ENCODE measurements at regions not wholly inside any gene's neighbourhood (a gene's known extent, or its start where the extent isn't known, plus 50 kb on each side); places are given as distances from the start of the nearest gene placed in this dataset.

DNA sequence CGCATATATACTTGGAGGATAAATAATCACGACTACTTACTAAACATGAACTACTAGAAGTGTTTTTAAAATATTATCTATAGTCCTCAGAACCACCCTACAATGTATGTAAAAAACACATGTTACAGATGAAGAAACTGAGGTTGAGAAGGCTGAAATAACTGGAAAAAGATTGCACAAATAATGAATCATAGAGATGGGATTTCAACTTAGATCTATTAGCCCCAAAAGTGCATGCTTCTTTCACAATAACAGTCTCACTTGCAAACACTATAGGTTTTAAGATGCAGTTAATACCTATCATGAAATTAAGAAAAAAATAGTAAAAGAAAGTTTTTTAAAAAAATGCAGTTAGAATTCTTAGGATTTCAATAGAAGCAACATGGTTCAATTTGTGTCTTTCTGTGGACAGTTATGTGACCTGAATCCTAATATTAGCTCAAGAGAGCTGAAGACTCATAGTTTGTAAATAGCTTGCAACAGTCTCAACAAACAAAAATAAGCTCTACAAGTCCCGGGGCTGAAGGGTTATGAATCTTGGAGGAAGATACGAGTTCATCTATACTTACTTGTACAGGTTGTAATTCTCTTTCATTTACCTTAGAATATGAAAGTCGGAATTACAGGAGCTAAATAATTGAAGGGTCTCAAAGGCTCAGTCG, 58.6 kb upstream of the NTPCR start:
- no peak for DNase-seq (ENCODE audit: low spot score)
- H3K36me3 ChIP-seq (ENCODE audit: insufficient read depth, low read length, poor library complexity, severe bottlenecking), result no peaks in the 10 kb centered on the region
- CTCF ChIA-PET, result no interaction called here
- no peak overlapping the region for H3K27ac ChIP-seq (ENCODE audit: low read depth, low read length, poor library complexity, severe bottlenecking)
- POLR2A ChIA-PET (ENCODE audit: low non-redundant PET), result no interaction called here
- BruUV-seq (replicated peaks), result no TSS peak
- H3K4me1 ChIP-seq (ENCODE audit: insufficient read depth, low read length, poor library complexity, severe bottlenecking), result no peaks in the 10 kb centered on the region
- H3K27me3 ChIP-seq (replicated peaks; ENCODE audit: insufficient read depth, low read depth, low read length, poor library complexity), result no peaks in the 10 kb centered on the region
- intact Hi-C loops (cut with micrococcal nuclease; ENCODE audit: unreplicated experiment), result no loop called here
- TF ChIP-seq, protein P1, sequence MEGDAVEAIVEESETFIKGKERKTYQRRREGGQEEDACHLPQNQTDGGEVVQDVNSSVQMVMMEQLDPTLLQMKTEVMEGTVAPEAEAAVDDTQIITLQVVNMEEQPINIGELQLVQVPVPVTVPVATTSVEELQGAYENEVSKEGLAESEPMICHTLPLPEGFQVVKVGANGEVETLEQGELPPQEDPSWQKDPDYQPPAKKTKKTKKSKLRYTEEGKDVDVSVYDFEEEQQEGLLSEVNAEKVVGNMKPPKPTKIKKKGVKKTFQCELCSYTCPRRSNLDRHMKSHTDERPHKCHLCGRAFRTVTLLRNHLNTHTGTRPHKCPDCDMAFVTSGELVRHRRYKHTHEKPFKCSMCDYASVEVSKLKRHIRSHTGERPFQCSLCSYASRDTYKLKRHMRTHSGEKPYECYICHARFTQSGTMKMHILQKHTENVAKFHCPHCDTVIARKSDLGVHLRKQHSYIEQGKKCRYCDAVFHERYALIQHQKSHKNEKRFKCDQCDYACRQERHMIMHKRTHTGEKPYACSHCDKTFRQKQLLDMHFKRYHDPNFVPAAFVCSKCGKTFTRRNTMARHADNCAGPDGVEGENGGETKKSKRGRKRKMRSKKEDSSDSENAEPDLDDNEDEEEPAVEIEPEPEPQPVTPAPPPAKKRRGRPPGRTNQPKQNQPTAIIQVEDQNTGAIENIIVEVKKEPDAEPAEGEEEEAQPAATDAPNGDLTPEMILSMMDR (conservative IDR thresholded peaks at IDR 0.05; ENCODE audit: low read depth, low read length), result no peak
- no peak for TF ChIP-seq EZH2 (IDR thresholded peaks at IDR 0.05; ENCODE audit: borderline replicate concordance, low read depth, low read length, poor library complexity, severe bottlenecking)
- H3K4me3 ChIP-seq (ENCODE audit: low read depth, low read length, poor library complexity, severe bottlenecking), result no peak overlapping the region
- H3K9me3 ChIP-seq (ENCODE audit: low read depth, low read length, poor library complexity, severe bottlenecking), result no peaks in the 10 kb centered on the region

DNA sequence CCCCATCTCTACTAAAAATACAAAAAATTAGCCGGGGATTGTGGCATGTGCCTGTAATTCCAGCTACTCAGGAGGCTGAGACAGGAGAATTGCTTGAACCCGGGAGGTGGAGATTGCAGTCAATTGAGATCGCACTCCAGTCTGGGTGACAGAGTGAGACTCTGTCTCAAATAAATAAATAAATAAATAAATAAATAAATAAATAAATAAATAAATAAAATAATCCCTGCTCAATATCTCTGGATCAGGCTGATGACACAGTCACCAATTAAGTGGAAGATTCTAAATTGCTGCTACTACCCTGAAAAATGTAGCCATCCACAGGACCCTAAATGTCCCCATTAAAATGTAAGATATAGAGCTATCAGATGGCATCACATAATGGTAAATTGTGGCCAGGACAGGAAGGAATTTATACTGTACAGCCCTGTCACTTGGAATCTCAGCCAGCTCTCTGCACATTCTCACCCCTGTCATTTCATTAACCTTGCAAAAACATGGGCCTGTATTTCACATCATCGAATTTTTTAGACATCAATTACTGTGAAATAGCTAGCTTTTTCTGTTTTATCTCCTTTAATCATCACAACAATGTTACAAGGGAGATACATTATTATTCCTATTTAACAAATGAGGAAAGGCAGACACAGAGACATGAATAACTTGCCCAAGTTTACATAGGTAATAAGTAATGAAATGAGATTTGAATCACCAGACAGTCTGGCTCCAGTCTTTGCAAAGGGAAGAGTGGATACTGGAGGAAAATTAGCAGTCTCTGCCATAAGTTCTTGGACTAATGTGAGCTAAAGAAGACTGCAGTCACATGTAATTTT, 56.7 kb upstream of the NTPCR start:
- Histone ChIP-seq H3K27ac (ENCODE audit: low read depth, low read length, poor library complexity, severe bottlenecking) (no peak overlapping the region), H3K4me3 (ENCODE audit: low read depth, low read length, poor library complexity, severe bottlenecking) (no peak overlapping the region), H3K27me3 (replicated peaks; ENCODE audit: insufficient read depth, low read depth, low read length, poor library complexity) (no peaks in the 10 kb centered on the region), H3K9me3 (ENCODE audit: low read depth, low read length, poor library complexity, severe bottlenecking) (no peaks in the 10 kb centered on the region), H3K4me1 (ENCODE audit: insufficient read depth, low read length, poor library complexity, severe bottlenecking) (no peaks in the 10 kb centered on the region), H3K36me3 (ENCODE audit: insufficient read depth, low read length, poor library complexity, severe bottlenecking) (no peaks in the 10 kb centered on the region)
- TF ChIP-seq, protein P1 (conservative IDR thresholded peaks at IDR 0.05; ENCODE audit: low read depth, low read length), result no peak
- no peak for TF ChIP-seq EZH2 (IDR thresholded peaks at IDR 0.05; ENCODE audit: borderline replicate concordance, low read depth, low read length, poor library complexity, severe bottlenecking)
- ChIA-PET POLR2A (ENCODE audit: low non-redundant PET) (no interaction called here), CTCF (no interaction called here)
- DNase-seq (ENCODE audit: low spot score), result no peak
- BruUV-seq (replicated peaks), result no TSS peak
- intact Hi-C loops (cut with micrococcal nuclease; ENCODE audit: unreplicated experiment), result no loop called here

DNA sequence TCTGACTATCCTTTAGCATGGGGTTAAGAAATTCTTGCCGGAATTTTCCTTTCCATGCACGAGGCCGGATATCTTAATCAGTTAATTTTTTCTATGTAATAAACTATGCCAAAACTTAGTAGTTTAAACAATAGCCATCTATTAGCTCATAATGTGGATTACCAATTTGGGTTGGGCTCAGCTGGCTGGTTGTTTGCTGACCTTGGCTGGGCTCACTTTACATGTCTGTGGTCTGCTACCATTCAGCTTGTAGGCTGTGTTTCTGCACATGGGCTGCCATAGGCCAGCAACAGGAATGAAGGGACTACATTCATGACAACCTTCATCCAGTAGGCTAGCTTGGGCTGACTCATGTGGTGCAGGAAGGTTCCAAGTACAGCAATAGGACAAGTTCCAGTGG, 56.0 kb upstream of the NTPCR start:
- H3K27ac ChIP-seq (ENCODE audit: low read depth, low read length, poor library complexity, severe bottlenecking), result no peak overlapping the region
- POLR2A ChIA-PET (ENCODE audit: low non-redundant PET), result no interaction called here
- no TSS peak for BruUV-seq (replicated peaks)
- H3K9me3 ChIP-seq (ENCODE audit: low read depth, low read length, poor library complexity, severe bottlenecking), result no peaks in the 10 kb centered on the region
- no peak overlapping the region for H3K4me3 ChIP-seq (ENCODE audit: low read depth, low read length, poor library complexity, severe bottlenecking)
- CTCF ChIA-PET, result no interaction called here
- DNase-seq (ENCODE audit: low spot score), result no peak
- H3K27me3 ChIP-seq (replicated peaks; ENCODE audit: insufficient read depth, low read depth, low read length, poor library complexity), result no peaks in the 10 kb centered on the region
- no peak for TF ChIP-seq EZH2 (IDR thresholded peaks at IDR 0.05; ENCODE audit: borderline replicate concordance, low read depth, low read length, poor library complexity, severe bottlenecking)
- TF ChIP-seq, protein P1 (conservative IDR thresholded peaks at IDR 0.05; ENCODE audit: low read depth, low read length), result no peak
- no peaks in the 10 kb centered on the region for H3K4me1 ChIP-seq (ENCODE audit: insufficient read depth, low read length, poor library complexity, severe bottlenecking)
- H3K36me3 ChIP-seq (ENCODE audit: insufficient read depth, low read length, poor library complexity, severe bottlenecking), result no peaks in the 10 kb centered on the region
- intact Hi-C loops (cut with micrococcal nuclease; ENCODE audit: unreplicated experiment), result no loop called here

Data from A673 (cell line).